ENCODE measurements at regions not wholly inside any gene's neighbourhood (a gene's known extent, or its start where the extent isn't known, plus 50 kb on each side); places are given as distances from the start of the nearest gene placed in this dataset.
"Not testable (repeated sequence)": the region's sequence is repeated elsewhere in the genome, so short reads cannot be mapped to it uniquely, and the experiment has no call there.

GRCh38 chr1:198841477-198841876 is 202.6 kb downstream of the PTPRC start:
- Histone ChIP-seq H3K36me3 (ENCODE audit: control insufficient read depth in 2 of 2, insufficient read depth in 2 of 2, low read length in 1 of 2) (no peaks in the 10 kb centered on the region), H3K27me3 (ENCODE audit: control insufficient read depth in 1 of 2, insufficient read depth in 2 of 2, low read length in 2 of 2) (no peaks in the 10 kb centered on the region), H3K27ac (ENCODE audit: low read depth in 2 of 2, low read length in 1 of 2) (no peak overlapping the region)

GRCh38 chr1:198842686-198843085 is 203.8 kb downstream of the PTPRC start:
- Histone ChIP-seq H3K27me3 (ENCODE audit: control insufficient read depth in 1 of 2, insufficient read depth in 2 of 2, low read length in 2 of 2) (no peaks in the 10 kb centered on the region), H3K9me3 (ENCODE audit: control insufficient read depth in 2 of 2, insufficient read depth in 1 of 2, low read depth in 1 of 2, low read length in 1 of 2) (peaks cover 0 to 3% of the 10 kb centered on the region in 2 donors), H3K36me3 (ENCODE audit: control insufficient read depth in 2 of 2, insufficient read depth in 2 of 2, low read length in 1 of 2) (no peaks in the 10 kb centered on the region), H3K27ac (ENCODE audit: low read depth in 2 of 2, low read length in 1 of 2) (no peak overlapping the region), H3K4me3 (ENCODE audit: low read depth in 1 of 2, low read length in 2 of 2) (no peak overlapping the region), H3K4me1 (ENCODE audit: control insufficient read depth in 2 of 2, insufficient read depth in 2 of 2, low read length in 1 of 2) (no peaks in the 10 kb centered on the region)
- WGBS, 2 donors: 87 to 94% methylated on average over 2 of the region's 2 CpGs

More at GRCh38 chr1:198841477-198841876, 202.6 kb downstream of the PTPRC start:
- Histone ChIP-seq H3K4me1 (ENCODE audit: control insufficient read depth in 2 of 2, insufficient read depth in 2 of 2, low read length in 1 of 2) (no peaks in the 10 kb centered on the region), H3K9me3 (ENCODE audit: control insufficient read depth in 2 of 2, insufficient read depth in 1 of 2, low read depth in 1 of 2, low read length in 1 of 2) (peaks cover 0 to under 1% of the 10 kb centered on the region in 2 donors), H3K4me3 (ENCODE audit: low read depth in 1 of 2, low read length in 2 of 2) (no peak overlapping the region)
- WGBS, 2 donors: 84 to 97% methylated on average over 3 of the region's 3 CpGs

- H3K27me3 ChIP-seq (ENCODE audit: control insufficient read depth in 1 of 2, insufficient read depth in 2 of 2, low read length in 2 of 2): no peaks in the 10 kb centered on the region
- no peak overlapping the region for H3K27ac ChIP-seq (ENCODE audit: low read depth in 2 of 2, low read length in 1 of 2)
- H3K36me3 ChIP-seq (ENCODE audit: control insufficient read depth in 2 of 2, insufficient read depth in 2 of 2, low read length in 1 of 2): no peaks in the 10 kb centered on the region
- peaks cover 0 to 3% of the 10 kb centered on the region in 2 donors for H3K9me3 ChIP-seq (ENCODE audit: control insufficient read depth in 2 of 2, insufficient read depth in 1 of 2, low read depth in 1 of 2, low read length in 1 of 2)
- H3K4me1 ChIP-seq (ENCODE audit: control insufficient read depth in 2 of 2, insufficient read depth in 2 of 2, low read length in 1 of 2): no peaks in the 10 kb centered on the region
- 79 to 82% methylated on average over 2 of the region's 2 CpGs for WGBS, 2 donors
- H3K4me3 ChIP-seq (ENCODE audit: low read depth in 1 of 2, low read length in 2 of 2): no peak overlapping the region
These were observed 206.4 kb downstream of the PTPRC start for GRCh38 chr1:198845271-198845670.

GRCh38 chr1:198845851-198846250 is 207.0 kb downstream of the PTPRC start:
- WGBS, 2 donors: 81 to 86% methylated on average over 4 of the region's 4 CpGs
- Histone ChIP-seq H3K4me3 (ENCODE audit: low read depth in 1 of 2, low read length in 2 of 2) (no peak overlapping the region), H3K4me1 (ENCODE audit: control insufficient read depth in 2 of 2, insufficient read depth in 2 of 2, low read length in 1 of 2) (no peaks in the 10 kb centered on the region), H3K27me3 (ENCODE audit: control insufficient read depth in 1 of 2, insufficient read depth in 2 of 2, low read length in 2 of 2) (no peaks in the 10 kb centered on the region), H3K36me3 (ENCODE audit: control insufficient read depth in 2 of 2, insufficient read depth in 2 of 2, low read length in 1 of 2) (no peaks in the 10 kb centered on the region), H3K9me3 (ENCODE audit: control insufficient read depth in 2 of 2, insufficient read depth in 1 of 2, low read depth in 1 of 2, low read length in 1 of 2) (peaks cover 0 to 3% of the 10 kb centered on the region in 2 donors), H3K27ac (ENCODE audit: low read depth in 2 of 2, low read length in 1 of 2) (no peak overlapping the region)

DNA sequence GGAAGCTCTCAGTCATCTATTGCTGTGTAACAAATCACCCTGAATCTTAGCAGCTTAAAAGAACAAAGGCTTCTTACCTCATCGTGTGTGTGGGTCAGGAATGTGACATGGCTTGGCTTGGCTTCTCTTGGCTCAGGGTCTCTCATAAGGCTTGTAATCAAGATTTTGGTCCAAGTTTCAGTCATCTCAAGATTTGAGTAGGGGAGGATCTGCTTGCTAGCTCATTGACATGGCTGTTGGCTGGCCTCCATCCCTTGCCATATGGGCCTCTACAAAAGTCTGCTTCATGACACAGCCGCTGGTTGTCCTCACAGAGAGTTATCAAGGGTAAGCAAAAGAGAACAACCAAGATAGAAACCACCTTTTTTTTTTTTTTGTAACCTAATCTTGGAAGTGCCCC is 207.7 kb downstream of the PTPRC start:
- Histone ChIP-seq H3K4me1 (ENCODE audit: control insufficient read depth in 2 of 2, insufficient read depth in 2 of 2, low read length in 1 of 2) (no peaks in the 10 kb centered on the region), H3K27me3 (ENCODE audit: control insufficient read depth in 1 of 2, insufficient read depth in 2 of 2, low read length in 2 of 2) (no peaks in the 10 kb centered on the region), H3K9me3 (ENCODE audit: control insufficient read depth in 2 of 2, insufficient read depth in 1 of 2, low read depth in 1 of 2, low read length in 1 of 2) (peaks cover 0 to 3% of the 10 kb centered on the region in 2 donors), H3K27ac (ENCODE audit: low read depth in 2 of 2, low read length in 1 of 2) (no peak overlapping the region), H3K36me3 (ENCODE audit: control insufficient read depth in 2 of 2, insufficient read depth in 2 of 2, low read length in 1 of 2) (no peaks in the 10 kb centered on the region), H3K4me3 (ENCODE audit: low read depth in 1 of 2, low read length in 2 of 2) (no peak overlapping the region)
- 75 to 78% methylated on average over 2 of the region's 2 CpGs for WGBS, 2 donors

DNA sequence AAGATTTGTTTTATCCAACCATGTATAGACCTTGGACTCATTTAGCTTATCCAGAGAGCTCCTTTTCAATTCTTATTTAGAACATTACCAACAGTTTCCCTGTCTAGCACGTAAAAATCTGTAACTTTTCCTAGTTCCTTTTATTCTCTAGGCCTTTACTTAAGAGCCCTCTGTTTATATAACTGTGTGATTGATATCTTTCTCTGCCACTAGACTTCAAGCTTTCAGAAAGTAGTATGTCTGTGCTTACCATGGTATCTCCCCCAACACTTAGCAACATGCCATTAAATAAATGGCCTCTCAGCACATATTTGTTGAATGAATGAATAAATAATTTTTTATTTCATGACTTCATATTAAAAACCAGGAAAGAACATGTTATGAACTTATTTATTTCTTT is 209.4 kb downstream of the PTPRC start:
- Histone ChIP-seq H3K4me3 (ENCODE audit: low read depth in 1 of 2, low read length in 2 of 2) (no peak overlapping the region), H3K4me1 (ENCODE audit: control insufficient read depth in 2 of 2, insufficient read depth in 2 of 2, low read length in 1 of 2) (no peaks in the 10 kb centered on the region), H3K9me3 (ENCODE audit: control insufficient read depth in 2 of 2, insufficient read depth in 1 of 2, low read depth in 1 of 2, low read length in 1 of 2) (peaks cover 0 to 3% of the 10 kb centered on the region in 2 donors), H3K36me3 (ENCODE audit: control insufficient read depth in 2 of 2, insufficient read depth in 2 of 2, low read length in 1 of 2) (no peaks in the 10 kb centered on the region), H3K27ac (ENCODE audit: low read depth in 2 of 2, low read length in 1 of 2) (no peak overlapping the region), H3K27me3 (ENCODE audit: control insufficient read depth in 1 of 2, insufficient read depth in 2 of 2, low read length in 2 of 2) (no peaks in the 10 kb centered on the region)
- 83 to 85% methylated on average over 1 of the region's 1 CpG for WGBS, 2 donors

- Histone ChIP-seq H3K4me3 (ENCODE audit: low read depth in 1 of 2, low read length in 2 of 2) (no peak overlapping the region), H3K27me3 (ENCODE audit: control insufficient read depth in 1 of 2, insufficient read depth in 2 of 2, low read length in 2 of 2) (no peaks in the 10 kb centered on the region), H3K36me3 (ENCODE audit: control insufficient read depth in 2 of 2, insufficient read depth in 2 of 2, low read length in 1 of 2) (no peaks in the 10 kb centered on the region), H3K27ac (ENCODE audit: low read depth in 2 of 2, low read length in 1 of 2) (no peak overlapping the region), H3K4me1 (ENCODE audit: control insufficient read depth in 2 of 2, insufficient read depth in 2 of 2, low read length in 1 of 2) (no peaks in the 10 kb centered on the region), H3K9me3 (ENCODE audit: control insufficient read depth in 2 of 2, insufficient read depth in 1 of 2, low read depth in 1 of 2, low read length in 1 of 2) (peaks cover 0 to 3% of the 10 kb centered on the region in 2 donors)
- 65 to 67% methylated on average over 1 of the region's 1 CpG for WGBS, 2 donors
These were observed 209.8 kb downstream of the PTPRC start for GRCh38 chr1:198848649-198849048.

DNA sequence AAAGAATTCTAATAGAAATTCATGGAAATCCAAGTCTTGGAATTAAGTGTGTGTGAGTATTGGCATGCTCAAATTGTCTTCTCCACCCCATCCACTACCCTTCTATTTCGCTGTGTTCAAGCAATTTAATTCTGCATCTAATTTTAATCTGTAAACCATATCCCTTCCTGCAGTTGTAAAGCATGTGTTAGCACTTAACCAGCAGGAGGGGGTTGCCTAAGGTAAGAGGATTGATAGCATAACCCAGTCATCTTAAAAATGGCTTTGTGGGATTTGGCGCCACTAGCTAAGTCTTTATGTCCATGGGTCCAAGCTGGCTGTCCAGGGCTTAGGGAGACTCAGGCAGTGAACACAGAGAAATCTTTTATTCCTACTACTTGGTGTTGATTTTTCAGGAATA is 210.3 kb downstream of the PTPRC start:
- 87 to 93% methylated on average over 2 of the region's 2 CpGs for WGBS, 2 donors
- no peaks in the 10 kb centered on the region for H3K27me3 ChIP-seq (ENCODE audit: control insufficient read depth in 1 of 2, insufficient read depth in 2 of 2, low read length in 2 of 2)

GRCh38 chr1:198850196-198850595 is 211.4 kb downstream of the PTPRC start:
- Histone ChIP-seq H3K4me3 (ENCODE audit: low read depth in 1 of 2, low read length in 2 of 2) (no peak overlapping the region), H3K27me3 (ENCODE audit: control insufficient read depth in 1 of 2, insufficient read depth in 2 of 2, low read length in 2 of 2) (no peaks in the 10 kb centered on the region), H3K9me3 (ENCODE audit: control insufficient read depth in 2 of 2, insufficient read depth in 1 of 2, low read depth in 1 of 2, low read length in 1 of 2) (peaks cover 0 to 3% of the 10 kb centered on the region in 2 donors), H3K36me3 (ENCODE audit: control insufficient read depth in 2 of 2, insufficient read depth in 2 of 2, low read length in 1 of 2) (no peaks in the 10 kb centered on the region), H3K4me1 (ENCODE audit: control insufficient read depth in 2 of 2, insufficient read depth in 2 of 2, low read length in 1 of 2) (no peaks in the 10 kb centered on the region), H3K27ac (ENCODE audit: low read depth in 2 of 2, low read length in 1 of 2) (no peak overlapping the region)
- WGBS, 2 donors: 52 to 54% methylated on average over 1 of the region's 1 CpG

More for the DNA sequence above, 210.3 kb downstream of the PTPRC start:
- Histone ChIP-seq H3K4me1 (ENCODE audit: control insufficient read depth in 2 of 2, insufficient read depth in 2 of 2, low read length in 1 of 2) (no peaks in the 10 kb centered on the region), H3K27ac (ENCODE audit: low read depth in 2 of 2, low read length in 1 of 2) (no peak overlapping the region), H3K4me3 (ENCODE audit: low read depth in 1 of 2, low read length in 2 of 2) (no peak overlapping the region), H3K9me3 (ENCODE audit: control insufficient read depth in 2 of 2, insufficient read depth in 1 of 2, low read depth in 1 of 2, low read length in 1 of 2) (peaks cover 0 to 3% of the 10 kb centered on the region in 2 donors), H3K36me3 (ENCODE audit: control insufficient read depth in 2 of 2, insufficient read depth in 2 of 2, low read length in 1 of 2) (no peaks in the 10 kb centered on the region)

- H3K9me3 ChIP-seq (ENCODE audit: control insufficient read depth in 2 of 2, insufficient read depth in 1 of 2, low read depth in 1 of 2, low read length in 1 of 2); H3K27ac ChIP-seq (ENCODE audit: low read depth in 2 of 2, low read length in 1 of 2); H3K27me3 ChIP-seq (ENCODE audit: control insufficient read depth in 1 of 2, insufficient read depth in 2 of 2, low read length in 2 of 2); H3K4me3 ChIP-seq (ENCODE audit: low read depth in 1 of 2, low read length in 2 of 2); H3K36me3 ChIP-seq (ENCODE audit: control insufficient read depth in 2 of 2, insufficient read depth in 2 of 2, low read length in 1 of 2); H3K4me1 ChIP-seq (ENCODE audit: control insufficient read depth in 2 of 2, insufficient read depth in 2 of 2, low read length in 1 of 2): not testable (repeated sequence)
- 79 to 81% methylated on average over 5 of the region's 5 CpGs for WGBS, 2 donors
These were observed 212.1 kb downstream of the PTPRC start for GRCh38 chr1:198850966-198851365.

Measured in esophagus (tissue), 2 donors.